ENCODE measurements at regions not wholly inside any gene's neighbourhood (a gene's known extent, or its start where the extent isn't known, plus 50 kb on each side); places are given as distances from the start of the nearest gene placed in this dataset.
"Not testable (repeated sequence)": the region's sequence is repeated elsewhere in the genome, so short reads cannot be mapped to it uniquely, and the experiment has no call there.

DNA sequence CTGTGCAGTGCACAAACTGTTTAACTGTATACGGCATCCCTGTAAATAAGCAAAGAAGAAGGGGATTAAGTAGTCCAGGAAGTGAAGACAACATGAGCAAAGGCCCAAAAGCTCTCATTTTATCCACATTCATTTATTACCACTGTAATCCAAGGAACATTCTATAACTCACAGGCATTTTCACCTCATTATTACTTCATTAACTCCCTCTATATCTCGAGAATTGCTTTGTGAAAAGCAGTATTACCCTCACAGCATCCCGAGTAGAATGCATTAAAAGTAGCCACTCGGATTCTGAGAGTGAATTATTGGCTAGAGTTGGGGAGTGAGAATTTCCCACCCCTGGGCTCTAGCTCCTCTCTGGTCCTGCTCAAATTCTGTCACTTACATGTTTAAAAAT lies 51.0 kb upstream of the CHCHD3 start:
- DNase-seq (ENCODE audit: low read depth), result no peak

DNA sequence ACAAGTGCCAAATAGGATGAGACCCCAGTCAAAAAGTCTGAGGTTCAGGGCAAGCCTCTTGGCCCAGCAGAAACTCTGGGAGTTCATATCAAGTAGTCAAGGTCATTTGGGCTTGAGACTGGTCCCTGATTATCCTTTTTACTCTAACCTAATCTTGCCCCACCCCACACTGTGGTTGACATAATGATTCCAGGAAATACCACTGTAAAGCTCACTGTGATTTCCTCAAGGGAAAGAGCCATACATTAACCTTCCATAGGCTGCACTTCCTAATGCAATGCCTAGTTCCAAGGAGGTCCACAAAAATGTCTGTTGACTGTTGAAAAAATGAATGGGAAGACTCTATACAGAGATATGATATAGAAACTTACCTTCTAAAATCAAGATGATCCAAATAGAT lies 52.9 kb upstream of the CHCHD3 start:
- no peak for DNase-seq (ENCODE audit: low read depth)

DNA sequence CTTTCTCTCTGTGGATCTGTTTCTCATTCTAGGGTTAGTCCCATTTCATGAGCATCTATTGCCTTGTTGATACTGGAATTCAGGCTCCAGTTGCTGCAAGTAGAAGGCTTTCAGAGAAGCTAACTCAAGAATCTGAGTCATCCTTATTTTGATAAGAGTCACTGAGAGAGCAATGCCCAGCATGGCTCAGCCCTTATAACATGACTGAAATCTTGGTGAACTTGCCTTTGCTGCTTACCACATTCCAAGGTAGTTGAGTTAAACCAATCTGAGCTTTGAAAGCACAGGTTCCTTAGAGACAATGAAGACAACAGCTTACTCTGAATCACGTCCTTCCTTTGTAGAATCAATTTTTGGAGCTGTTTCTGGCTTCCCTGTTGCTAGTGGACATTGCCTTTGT lies 53.6 kb upstream of the CHCHD3 start:
- no peak for DNase-seq (ENCODE audit: low read depth)

DNA sequence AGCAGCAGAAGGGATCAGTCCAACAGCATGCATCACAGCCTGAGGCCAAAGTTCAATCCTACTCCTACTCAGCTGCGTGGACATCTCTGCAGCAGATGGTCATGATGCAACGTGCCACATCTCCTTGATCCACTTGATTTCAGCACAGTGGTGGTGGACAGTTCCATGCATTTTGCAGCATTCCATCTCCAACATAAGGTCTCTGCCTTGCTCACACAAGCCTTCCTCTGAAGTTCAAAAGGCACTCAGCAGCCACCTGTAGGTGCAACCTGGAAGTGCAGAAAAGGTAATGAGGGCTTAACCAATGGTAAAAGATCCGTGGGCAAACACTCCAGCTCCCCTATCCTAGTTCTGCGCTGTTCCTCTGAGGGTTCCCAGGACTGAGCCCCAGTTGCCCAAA lies 57.5 kb upstream of the CHCHD3 start:
- DNase-seq (ENCODE audit: low read depth), result peak; percentile 12

DNA sequence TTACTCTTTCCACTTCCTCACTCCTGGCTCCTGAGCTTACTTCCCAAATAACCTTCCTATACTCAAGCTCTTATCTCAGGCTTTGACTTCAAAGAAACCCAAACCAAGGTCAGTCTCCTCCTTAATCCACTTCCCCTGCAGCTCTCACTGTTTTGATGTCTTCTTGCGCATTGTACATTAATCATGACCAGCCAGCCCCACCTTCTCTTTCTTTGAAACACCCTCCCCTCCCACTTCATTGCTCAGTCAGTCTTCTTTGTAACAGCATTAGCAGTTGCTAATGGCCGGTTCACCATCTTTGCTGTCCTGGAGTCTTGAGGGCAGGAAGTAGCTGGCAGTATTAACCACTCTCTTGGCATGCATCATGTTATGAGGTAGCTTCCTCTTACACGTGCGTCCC lies 57.9 kb upstream of the CHCHD3 start:
- DNase-seq (ENCODE audit: low read depth), result no peak

- DNase-seq (ENCODE audit: low read depth), result no peak
Measured at GRCh38 chr7:133140994-133141595, 59.2 kb upstream of the CHCHD3 start.

- DNase-seq (ENCODE audit: low read depth), result no peak
Measured at GRCh38 chr7:133150760-133151159, 68.9 kb upstream of the CHCHD3 start.

DNA sequence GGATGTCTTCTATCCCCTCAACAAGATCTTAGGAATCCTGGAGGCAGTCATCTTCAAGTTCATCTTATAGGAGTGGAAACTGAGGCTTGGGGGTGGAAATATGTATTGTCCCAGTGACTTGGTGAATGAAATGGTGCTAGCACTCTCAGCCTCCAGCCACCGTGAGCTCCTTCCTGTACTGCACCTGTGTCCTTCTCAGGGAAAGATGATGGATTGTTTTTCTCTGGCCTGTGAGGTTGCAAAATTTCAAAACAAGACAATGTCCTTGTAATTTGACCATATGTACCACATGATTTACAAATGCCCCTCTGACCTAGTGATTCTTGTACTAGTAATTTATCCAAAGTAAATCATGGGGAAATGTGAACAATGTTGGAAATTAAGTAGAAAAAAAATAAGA lies 71.0 kb upstream of the CHCHD3 start:
- DNase-seq (ENCODE audit: low read depth), result no peak

DNA sequence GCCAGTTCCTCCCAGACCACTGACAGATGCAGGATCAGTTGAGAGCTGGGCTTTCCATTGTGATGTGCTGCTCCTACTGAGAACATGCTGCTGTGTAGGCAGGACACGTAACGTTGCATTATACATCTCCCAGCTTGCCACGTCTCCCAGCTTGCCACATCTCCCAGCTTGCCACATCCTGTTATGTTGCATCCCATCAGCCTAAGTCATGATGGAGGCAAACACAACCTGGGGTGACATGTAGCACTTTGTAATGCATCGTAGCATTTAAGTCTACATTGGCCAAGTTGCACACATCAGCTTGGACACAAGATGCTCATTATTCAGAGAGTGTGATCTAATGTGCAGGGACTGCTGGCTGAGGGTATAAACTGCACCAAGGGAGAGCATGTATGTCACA lies 73.3 kb upstream of the CHCHD3 start:
- no peak for DNase-seq (ENCODE audit: low read depth)

GRCh38 chr7:133155642-133156041 lies 73.8 kb upstream of the CHCHD3 start:
- no peak for DNase-seq (ENCODE audit: low read depth)

DNA sequence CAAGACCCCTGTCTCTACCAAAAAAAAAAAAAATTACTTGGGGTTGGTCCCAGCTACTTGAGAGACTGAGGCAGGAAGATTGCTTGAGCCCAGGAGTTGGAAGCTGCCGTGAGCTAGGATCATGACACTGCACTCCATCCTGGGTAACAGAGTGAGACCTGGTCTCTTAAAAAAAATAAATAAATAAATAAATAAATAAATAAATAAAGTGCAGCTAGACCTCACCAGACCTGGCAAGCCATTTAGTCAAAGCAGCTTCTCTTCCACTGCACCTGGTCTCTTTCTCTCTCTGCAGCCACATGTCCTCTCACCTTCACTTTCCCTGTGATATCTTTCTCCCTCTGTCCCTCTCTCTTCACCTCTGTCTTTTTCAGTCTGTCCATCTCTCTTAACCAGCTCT lies 75.2 kb upstream of the CHCHD3 start:
- no peak for DNase-seq (ENCODE audit: low read depth)

- DNase-seq (ENCODE audit: low read depth), result no peak
Measured at GRCh38 chr7:133164498-133164897, 82.6 kb upstream of the CHCHD3 start.

- no peak for DNase-seq (ENCODE audit: low read depth)
Measured at GRCh38 chr7:133165001-133165400, 83.1 kb upstream of the CHCHD3 start.

- DNase-seq (ENCODE audit: low read depth), result no peak
Measured at GRCh38 chr7:133165529-133165928, 83.6 kb upstream of the CHCHD3 start.

DNA sequence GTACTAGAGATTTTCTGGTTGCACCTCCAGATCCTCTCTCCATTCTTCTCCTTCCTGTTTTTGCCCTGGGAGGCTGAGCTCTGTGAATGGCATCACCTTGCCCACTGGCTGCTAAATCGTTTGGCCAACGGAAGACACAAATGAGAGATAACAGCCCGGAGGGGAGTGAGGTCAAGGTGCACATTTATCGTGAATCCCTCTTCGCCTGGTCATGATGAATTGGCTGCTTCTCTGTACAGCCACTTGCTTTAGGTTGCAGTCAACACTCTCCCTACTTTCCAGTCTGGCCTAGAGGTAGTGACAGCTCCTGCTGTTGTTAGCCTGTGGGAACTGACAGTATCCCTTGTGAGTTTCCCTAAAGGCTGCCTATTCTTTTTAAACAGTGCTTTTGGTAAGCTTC lies 85.4 kb upstream of the CHCHD3 start:
- DNase-seq (ENCODE audit: low read depth), result no peak

DNA sequence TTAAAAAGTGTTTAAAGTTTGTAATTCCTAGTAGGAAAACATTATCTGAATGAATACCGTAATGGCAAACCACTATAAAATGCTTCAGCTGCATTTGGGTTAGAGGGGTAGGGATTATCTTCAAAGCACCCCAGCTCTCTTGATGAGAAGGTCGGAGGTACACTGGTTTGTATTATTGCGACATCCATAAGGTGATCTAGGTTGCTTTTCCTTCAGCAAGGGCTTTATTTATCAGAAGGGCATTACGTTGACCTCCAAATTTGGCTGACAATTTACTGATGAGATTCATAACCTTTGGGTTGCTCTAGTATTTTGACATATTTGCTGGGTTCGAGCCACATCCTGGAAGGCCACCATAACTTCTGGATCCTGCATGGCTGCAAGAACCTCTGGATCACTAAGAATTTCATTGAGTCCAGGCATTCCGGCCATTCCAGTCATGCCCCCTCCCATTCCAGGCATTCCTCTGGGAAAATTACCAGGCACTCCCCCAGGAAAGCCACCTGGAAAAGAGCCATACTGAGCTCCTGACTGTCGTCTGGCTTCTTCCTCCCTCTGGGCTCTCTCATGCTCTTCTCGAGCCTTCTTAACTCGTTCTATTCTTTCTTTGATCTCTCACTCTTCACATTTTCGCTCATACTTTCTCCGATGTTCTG lies 83.6 kb upstream of the EXOC4 start:
- DNase-seq (ENCODE audit: low read depth), result not testable (repeated sequence)

GRCh38 chr7:133177476-133177875 lies 75.4 kb upstream of the EXOC4 start:
- not testable (repeated sequence) for DNase-seq (ENCODE audit: low read depth)

DNA sequence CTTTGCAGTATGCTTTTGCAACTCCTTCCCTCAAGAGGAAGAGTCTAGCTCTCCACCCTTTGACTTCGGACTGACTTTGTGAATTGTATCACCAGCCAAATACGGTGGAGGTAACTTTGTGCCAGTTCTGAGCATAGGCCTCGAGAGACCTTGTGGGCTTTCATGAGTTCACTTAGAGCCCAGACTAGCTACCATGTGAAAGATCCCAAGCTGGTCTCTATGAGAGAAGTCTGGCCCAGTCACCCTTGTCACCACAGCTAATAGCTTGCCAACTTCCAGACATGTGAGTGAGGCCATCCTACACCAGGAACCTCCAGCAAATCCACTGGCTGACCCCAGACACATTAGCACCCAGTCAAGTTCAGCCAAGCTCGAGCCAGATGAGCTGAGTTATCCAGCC lies 72.2 kb upstream of the EXOC4 start:
- no peak for DNase-seq (ENCODE audit: low read depth)

GRCh38 chr7:133183042-133183794 lies 69.7 kb upstream of the EXOC4 start:
- no peak for DNase-seq (ENCODE audit: low read depth)

DNA sequence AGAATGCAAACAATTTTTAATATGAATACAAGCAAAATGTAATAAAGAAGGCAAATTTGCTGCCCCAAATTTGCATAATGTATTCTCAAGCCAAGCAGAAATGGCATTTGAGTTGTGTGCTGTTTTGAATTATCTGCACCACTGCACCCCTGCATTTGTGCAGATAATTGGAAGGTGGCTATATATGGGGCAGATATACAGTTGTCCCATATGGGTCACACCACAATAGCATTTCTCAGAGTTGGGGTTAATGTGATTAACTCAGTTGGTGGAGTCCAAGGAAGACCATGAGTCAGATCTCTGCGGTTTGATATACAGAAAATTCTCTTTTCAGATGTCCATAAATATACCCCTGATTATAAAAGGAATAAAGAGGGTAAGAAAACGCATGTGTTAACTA lies 68.9 kb upstream of the EXOC4 start:
- DNase-seq (ENCODE audit: low read depth), result no peak

- no peak for DNase-seq (ENCODE audit: low read depth)
Measured at GRCh38 chr7:133185512-133185911, 67.4 kb upstream of the EXOC4 start.

DNA sequence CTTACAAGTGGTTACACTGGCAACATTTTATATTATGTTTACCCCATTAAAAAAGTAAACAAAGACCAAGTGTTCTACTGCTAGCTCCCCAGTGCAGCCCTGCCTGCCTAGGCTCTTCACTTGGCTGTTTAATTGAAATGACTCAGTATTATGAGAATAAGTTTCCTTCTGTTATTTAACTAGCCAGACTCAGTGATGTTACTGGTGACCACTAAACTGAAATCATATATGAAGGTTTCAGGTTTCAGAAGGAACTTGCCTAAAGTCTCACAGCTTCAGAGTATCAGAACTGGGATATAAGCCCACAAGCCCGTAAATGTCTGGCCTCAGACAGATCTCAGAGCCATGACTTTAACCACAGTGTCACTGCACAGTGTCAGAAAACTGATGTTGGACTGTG lies 66.8 kb upstream of the EXOC4 start:
- no peak for DNase-seq (ENCODE audit: low read depth)

DNA sequence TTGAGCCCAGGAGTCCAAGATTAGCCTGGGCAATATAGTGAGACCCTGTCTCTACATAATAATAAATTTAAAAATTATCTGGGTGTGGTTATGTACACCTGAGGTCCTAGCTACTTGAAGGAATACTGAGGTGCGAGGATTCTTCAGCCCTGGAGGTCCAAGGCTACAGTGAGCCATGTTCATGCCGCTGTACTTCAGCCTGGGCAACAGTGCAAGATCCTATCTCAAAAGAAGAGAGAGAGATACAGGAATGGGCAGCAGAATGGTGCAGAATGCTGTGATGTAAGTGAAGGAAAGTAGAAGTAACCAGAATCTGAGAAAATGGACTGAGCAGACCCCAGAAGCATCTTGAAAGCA lies 62.7 kb upstream of the EXOC4 start:
- no peak for DNase-seq (ENCODE audit: low read depth)

DNA sequence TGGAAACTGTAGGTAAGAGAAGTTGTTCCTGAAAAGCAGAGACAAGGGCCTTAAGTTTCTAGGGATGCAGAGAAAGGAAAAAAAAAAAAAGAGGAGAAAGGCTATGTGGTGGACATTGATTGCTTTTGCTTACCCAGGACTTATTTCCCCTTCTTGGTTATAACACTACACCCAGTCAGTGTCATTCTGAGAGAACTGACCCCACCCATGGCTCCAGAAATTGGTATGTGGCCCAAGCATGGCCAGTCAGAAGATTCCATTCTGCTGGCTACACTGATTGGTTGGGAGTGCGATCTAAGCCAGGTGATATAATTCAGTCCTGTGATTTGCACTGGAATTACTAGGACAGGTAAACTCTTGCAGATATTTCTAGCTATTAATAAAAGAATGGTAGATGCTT lies 62.2 kb upstream of the EXOC4 start:
- no peak for DNase-seq (ENCODE audit: low read depth)
